Gastrocnemius medialis (tissue), 4 donors: ENCODE measurements at regions not wholly inside any gene's neighbourhood (a gene's known extent, or its start where the extent isn't known, plus 50 kb on each side); places are given as distances from the start of the nearest gene placed in this dataset.

Experiments
- ATAC-seq, 2 donors: fragments of 150-250 bp; one replicate each; pipeline ENCODE4 v1.9.1; 2016
- DNase-seq, 2 donors: peaks; one replicate each; pipeline ENCODE4 v3.0.0-alpha.2; 2019
- H3K27ac ChIP-seq, 4 donors: fragments of 200-600 bp; sonication (generic); 1 replicate in 1 of 4; 2 replicates in 3 of 4; pipeline ENCODE4 v1.5.1; 2016 to 2018; ENCODE audit warnings: mild to moderate bottlenecking in 2 of 4, moderate library complexity in 1 of 4
- H3K27me3 ChIP-seq, 3 donors: fragments of 200-600 bp; sonication (generic) in 2 of 3; 1 replicate in 1 of 3; 2 replicates in 2 of 3; pipeline versions ENCODE4 v1.5.1 to v1.6.0; 2016 to 2019; ENCODE audit warnings: mild to moderate bottlenecking in 1 of 3, moderate library complexity in 1 of 3
- H3K36me3 ChIP-seq, 2 donors: fragments of 200-600 bp; sonication (generic) in 1 of 2; one replicate each; pipeline ENCODE4 v1.5.1; 2017 to 2018
- H3K4me1 ChIP-seq, 2 donors: fragments of 200-600 bp; sonication (generic) in 1 of 2; one replicate each; pipeline ENCODE4 v1.5.1; 2016 to 2017; ENCODE audit warnings: mild to moderate bottlenecking in 2 of 2
- H3K4me3 ChIP-seq, 4 donors: fragments of 200-600 bp; sonication (generic) in 3 of 4; 1 replicate in 1 of 4; 2 replicates in 3 of 4; pipeline ENCODE4 v1.5.1; 2016 to 2019; ENCODE audit warnings: mild to moderate bottlenecking in 2 of 4
- H3K9me3 ChIP-seq, 3 donors: fragments of 200-600 bp; sonication (generic) in 2 of 3; 1 replicate in 1 of 3; 2 replicates in 2 of 3; pipeline ENCODE4 v1.5.1; 2016 to 2019
- POLR2A ChIP-seq, 2 donors: fragments of 450-650 bp; IDR thresholded peaks; one replicate each; pipeline ENCODE4 v1.6.1; 2017; ENCODE audit warnings: antibody characterized with exemption in 2 of 2, mild to moderate bottlenecking in 2 of 2, moderate library complexity in 2 of 2
- in situ Hi-C, 4 donors: fragments of 200-750 bp; cut with MboI; loops; one replicate each; pipeline versions ENCODE4 v1.15.0 to v1.8.0; 2017; ENCODE audit warnings: low sequenced_read_pairs in 4 of 4
- intact Hi-C: fragments of 100-400 bp; cut with DNase I; formaldehyde crosslinking; loops from one replicate; pipeline ENCODE4 v1.15.1; 2023; ENCODE audit warnings: low total_unique reads
- TF ChIP-seq, protein P1 (sequence below), 5 experiments: fragments of 450-650 bp in 3 of 5; fragments of 200-600 bp in 2 of 5; sonication (generic) in 2 of 5; IDR thresholded peaks in 4 of 5; conservative IDR thresholded peaks in 1 of 5; 1 replicate in 4 of 5; 2 replicates in 1 of 5; pipeline ENCODE4 v1.5.1; 2016 to 2019; ENCODE audit warnings: antibody characterized with exemption in 5 of 5, mild to moderate bottlenecking in 3 of 5, moderate library complexity in 3 of 5

DNA sequence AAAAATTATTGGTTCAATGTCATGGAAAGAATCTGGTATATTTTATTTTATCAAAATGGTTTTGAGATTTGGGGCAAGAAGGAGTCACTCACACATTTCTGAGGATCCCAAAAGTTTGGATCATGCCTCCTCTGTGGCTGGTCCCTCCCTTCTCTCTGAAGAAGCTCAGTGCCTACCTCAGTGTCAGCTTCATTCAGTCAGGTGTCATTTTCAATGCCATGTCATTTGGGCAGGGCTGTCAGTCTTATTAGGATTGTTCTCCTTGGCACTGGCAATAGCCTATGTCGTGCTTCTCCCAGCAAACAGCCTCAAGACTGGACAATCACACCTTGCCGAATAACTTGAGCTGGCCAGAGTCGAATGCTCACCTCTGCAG is 264.5 kb upstream of the CAMK1G start:
- Histone ChIP-seq H3K27me3 (no peaks in the 10 kb centered on the region), H3K4me1 (no peaks in the 10 kb centered on the region), H3K36me3 (no peaks in the 10 kb centered on the region), H3K9me3 (no peaks in the 10 kb centered on the region), H3K27ac (no peak overlapping the region), H3K4me3 (no peak overlapping the region)
- in situ Hi-C loops (no loop called here), intact Hi-C loops (no loop called here)
- DNase-seq (no peak), ATAC-seq (no peak)
- TF ChIP-seq, protein P1, sequence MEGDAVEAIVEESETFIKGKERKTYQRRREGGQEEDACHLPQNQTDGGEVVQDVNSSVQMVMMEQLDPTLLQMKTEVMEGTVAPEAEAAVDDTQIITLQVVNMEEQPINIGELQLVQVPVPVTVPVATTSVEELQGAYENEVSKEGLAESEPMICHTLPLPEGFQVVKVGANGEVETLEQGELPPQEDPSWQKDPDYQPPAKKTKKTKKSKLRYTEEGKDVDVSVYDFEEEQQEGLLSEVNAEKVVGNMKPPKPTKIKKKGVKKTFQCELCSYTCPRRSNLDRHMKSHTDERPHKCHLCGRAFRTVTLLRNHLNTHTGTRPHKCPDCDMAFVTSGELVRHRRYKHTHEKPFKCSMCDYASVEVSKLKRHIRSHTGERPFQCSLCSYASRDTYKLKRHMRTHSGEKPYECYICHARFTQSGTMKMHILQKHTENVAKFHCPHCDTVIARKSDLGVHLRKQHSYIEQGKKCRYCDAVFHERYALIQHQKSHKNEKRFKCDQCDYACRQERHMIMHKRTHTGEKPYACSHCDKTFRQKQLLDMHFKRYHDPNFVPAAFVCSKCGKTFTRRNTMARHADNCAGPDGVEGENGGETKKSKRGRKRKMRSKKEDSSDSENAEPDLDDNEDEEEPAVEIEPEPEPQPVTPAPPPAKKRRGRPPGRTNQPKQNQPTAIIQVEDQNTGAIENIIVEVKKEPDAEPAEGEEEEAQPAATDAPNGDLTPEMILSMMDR (IDR thresholded peaks at IDR 0.05 in 4 of 5, conservative IDR thresholded peaks at IDR 0.05 in 1 of 5), result no peak
- no peak for TF ChIP-seq POLR2A (IDR thresholded peaks at IDR 0.05)

DNA sequence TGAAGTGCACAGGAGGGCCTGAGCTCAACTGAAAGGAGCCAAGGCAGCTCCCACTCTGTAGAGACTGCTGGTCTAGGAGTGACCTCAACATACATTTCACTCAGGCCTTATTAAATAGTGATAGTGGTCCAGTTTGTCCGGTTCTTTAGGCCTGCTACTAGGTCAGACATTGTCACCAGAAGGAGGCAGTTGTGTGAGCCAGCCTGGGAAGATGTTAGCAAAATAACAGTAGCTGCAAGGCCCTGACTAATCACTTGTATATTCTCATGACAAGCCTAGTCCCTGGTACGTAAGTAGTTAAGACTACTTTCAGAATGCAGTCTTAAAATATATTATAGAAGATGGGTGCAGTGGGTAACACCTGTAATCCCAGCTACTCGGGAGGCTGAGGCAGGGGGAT is 264.0 kb upstream of the CAMK1G start:
- no peaks in the 10 kb centered on the region for H3K36me3 ChIP-seq
- no peak overlapping the region for H3K27ac ChIP-seq
- no peak for ATAC-seq
- intact Hi-C loops (no loop called here), in situ Hi-C loops (no loop called here)
- no peak overlapping the region for H3K4me3 ChIP-seq
- H3K9me3 ChIP-seq, result no peaks in the 10 kb centered on the region
- no peaks in the 10 kb centered on the region for H3K4me1 ChIP-seq
- no peaks in the 10 kb centered on the region for H3K27me3 ChIP-seq
- no peak for DNase-seq
- no peak for TF ChIP-seq POLR2A (IDR thresholded peaks at IDR 0.05)
- TF ChIP-seq, protein P1 (IDR thresholded peaks at IDR 0.05 in 4 of 5, conservative IDR thresholded peaks at IDR 0.05 in 1 of 5), result no peak

DNA sequence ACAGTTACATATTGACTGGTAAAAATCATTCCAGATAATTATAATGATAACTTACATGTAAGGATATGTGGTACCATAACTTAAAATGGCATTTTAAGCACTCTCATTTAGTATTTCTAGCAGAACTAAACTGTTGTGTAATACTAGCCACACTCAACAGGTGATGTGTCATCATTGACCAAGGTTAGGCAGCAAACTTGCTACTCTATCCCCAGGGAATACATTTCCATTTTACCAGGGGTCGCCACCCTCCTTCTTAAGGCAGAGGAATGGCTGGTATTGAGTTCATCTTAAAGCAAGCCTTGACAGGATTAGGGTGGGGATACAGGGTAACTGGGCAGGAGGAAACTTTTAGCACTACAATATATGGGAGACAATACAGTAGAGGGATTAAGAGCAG is 259.8 kb upstream of the CAMK1G start:
- H3K27ac ChIP-seq, result no peak overlapping the region
- H3K4me1 ChIP-seq, result no peaks in the 10 kb centered on the region
- ATAC-seq (no peak), DNase-seq (no peak)
- no peak overlapping the region for H3K4me3 ChIP-seq
- TF ChIP-seq, protein P1 (IDR thresholded peaks at IDR 0.05 in 4 of 5, conservative IDR thresholded peaks at IDR 0.05 in 1 of 5), result no peak
- TF ChIP-seq POLR2A (IDR thresholded peaks at IDR 0.05), result no peak
- H3K9me3 ChIP-seq, result no peaks in the 10 kb centered on the region
- no peaks in the 10 kb centered on the region for H3K36me3 ChIP-seq
- intact Hi-C loops (no loop called here), in situ Hi-C loops (no loop called here)
- H3K27me3 ChIP-seq, result no peaks in the 10 kb centered on the region

DNA sequence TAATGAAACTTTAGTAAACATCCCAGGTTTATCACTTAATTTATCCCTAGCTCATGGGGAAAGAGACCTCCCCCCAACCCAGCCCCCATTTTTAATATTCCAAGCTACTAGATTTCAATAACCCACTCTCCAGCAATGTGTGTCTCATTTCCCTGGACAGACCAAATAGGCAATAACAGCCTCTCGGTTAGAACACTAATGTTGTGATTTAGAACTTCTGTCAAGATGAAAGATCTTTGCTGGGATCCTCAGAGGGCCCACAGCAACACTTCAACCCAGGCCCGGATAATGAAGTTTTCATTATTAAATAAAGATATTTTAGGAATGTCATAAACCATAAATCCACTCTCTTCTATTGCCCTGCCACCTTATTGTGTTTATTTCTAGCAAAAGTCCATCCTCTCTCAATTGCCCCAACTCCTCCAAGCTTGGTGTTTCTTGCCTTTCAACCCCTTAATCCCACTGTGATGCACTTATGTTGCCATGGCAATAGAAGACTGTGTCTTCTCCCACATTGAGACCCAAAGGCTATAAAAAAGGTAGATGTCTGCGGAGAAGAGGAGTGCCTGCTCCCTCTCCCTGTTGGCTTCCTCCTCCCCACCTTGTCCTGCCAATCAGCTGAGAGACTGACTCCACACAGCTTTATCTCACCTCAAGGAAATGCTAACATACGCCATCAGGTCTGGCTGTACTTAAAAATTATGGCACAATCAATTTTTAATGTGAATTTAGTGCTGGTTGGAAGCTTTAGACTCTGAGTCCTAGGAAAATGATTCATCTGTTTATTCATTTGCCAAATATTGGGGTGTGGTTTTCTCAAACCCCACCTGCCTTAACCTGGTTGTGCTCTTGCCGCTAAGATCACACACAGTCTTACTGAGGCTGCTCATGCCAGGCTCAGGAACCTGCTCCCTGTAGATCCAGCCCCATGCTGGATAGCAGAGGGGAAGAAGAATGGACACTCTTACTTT is 258.3 kb upstream of the CAMK1G start:
- no peak for ATAC-seq
- no peak overlapping the region for H3K4me3 ChIP-seq
- TF ChIP-seq, protein P1 (IDR thresholded peaks at IDR 0.05 in 4 of 5, conservative IDR thresholded peaks at IDR 0.05 in 1 of 5), result no peak
- TF ChIP-seq POLR2A (IDR thresholded peaks at IDR 0.05), result no peak
- no peak for DNase-seq
- H3K9me3 ChIP-seq, result no peaks in the 10 kb centered on the region
- H3K27me3 ChIP-seq, result no peaks in the 10 kb centered on the region
- H3K36me3 ChIP-seq, result no peaks in the 10 kb centered on the region
- H3K27ac ChIP-seq, result no peak overlapping the region
- in situ Hi-C loops, result no loop called here
- intact Hi-C loops, result no loop called here
- H3K4me1 ChIP-seq, result no peaks in the 10 kb centered on the region
